Sigmoid colon (tissue), 6 donors: ENCODE measurements at regions not wholly inside any gene's neighbourhood (a gene's known extent, or its start where the extent isn't known, plus 50 kb on each side); places are given as distances from the start of the nearest gene placed in this dataset.

Experiments used
- DNase-seq: peaks from one replicate; pipeline ENCODE4 v3.0.0-alpha.2; 2019
- H3K27ac ChIP-seq, 4 donors: fragments of 200-600 bp; sonication (generic); one replicate each; pipeline ENCODE4 v1.5.1; 2016 to 2019; ENCODE audit warnings: mild to moderate bottlenecking in 1 of 4
- H3K27me3 ChIP-seq, 3 donors: fragments of 200-600 bp; sonication (generic); one replicate each; pipeline ENCODE4 v1.5.1; 2019; ENCODE audit warnings: mild to moderate bottlenecking in 1 of 3
- H3K36me3 ChIP-seq, 4 donors: fragments of 200-600 bp; sonication (generic); one replicate each; pipeline ENCODE4 v1.5.1; 2016 to 2019
- H3K4me1 ChIP-seq, 4 donors: fragments of 200-600 bp; sonication (generic); one replicate each; pipeline ENCODE4 v1.5.1; 2017 to 2019
- H3K4me3 ChIP-seq, 4 donors: fragments of 200-600 bp; sonication (generic); one replicate each; pipeline ENCODE4 v1.5.1; 2017 to 2019; ENCODE audit warnings: mild to moderate bottlenecking in 2 of 4, moderate library complexity in 1 of 4
- H3K9me3 ChIP-seq, 4 donors: fragments of 200-600 bp in 3 of 4; sonication (generic) in 3 of 4; one replicate each; pipeline versions ENCODE4 v1.5.1 to v1.6.1; 2013 to 2019
- EP300 ChIP-seq, 4 donors: sonication (generic); formaldehyde crosslinking; IDR thresholded peaks; one replicate each; pipeline ENCODE4 v1.6.1; 2017; ENCODE audit warnings: antibody characterized with exemption in 4 of 4
- POLR2A ChIP-seq, 2 donors: fragments of 450-650 bp; IDR thresholded peaks; one replicate each; pipeline ENCODE4 v1.6.1; 2016; ENCODE audit warnings: antibody characterized with exemption in 2 of 2, mild to moderate bottlenecking in 2 of 2, moderate library complexity in 2 of 2
- POLR2AphosphoS5 ChIP-seq, 4 donors: sonication (generic); formaldehyde crosslinking; IDR thresholded peaks; one replicate each; pipeline ENCODE4 v1.6.1; 2017; ENCODE audit warnings: antibody characterized with exemption in 4 of 4
- WGBS, 2 donors: extraction: QIAGEN DNeasy Blood & Tissue Kit; methylation state at CpG; one replicate each; pipeline ENCODE4 v1.1.7; 2013; 5-methylcytosine and 5-hydroxymethylcytosine counted together
- intact Hi-C: fragments of 100-400 bp; cut with DNase I; formaldehyde crosslinking; loops from one replicate; pipeline ENCODE4 v1.15.1; 2023
- TF ChIP-seq, protein P1 (sequence below), 4 experiments: fragments of 450-650 bp in 3 of 4; fragments of 200-600 bp in 1 of 4; IDR thresholded peaks; one replicate each; pipeline ENCODE4 v1.5.1; 2016 to 2019; ENCODE audit warnings: antibody characterized with exemption in 4 of 4, mild to moderate bottlenecking in 3 of 4, moderate library complexity in 2 of 4
- donor health status: healthy with polysubstance abuse.
- donor health status: healthy.

DNA sequence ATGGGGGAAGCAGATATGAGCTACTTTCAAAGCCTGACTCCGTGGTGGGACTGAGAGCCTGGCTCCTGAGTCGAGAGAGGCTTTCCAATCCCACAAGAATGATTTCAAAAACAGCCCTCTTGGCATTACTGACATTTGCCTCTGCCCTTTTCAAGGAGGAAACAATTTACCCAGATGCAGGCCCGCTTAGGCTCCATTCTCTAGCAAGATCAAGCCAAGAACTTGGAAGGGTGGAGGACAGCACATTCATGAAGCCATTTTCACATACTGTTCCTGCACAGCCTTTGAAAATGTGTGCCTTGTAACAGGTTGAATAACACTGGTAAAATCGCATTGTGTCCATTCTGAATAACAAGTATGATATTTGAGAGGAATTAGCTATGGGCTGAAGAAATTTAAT is 58.2 kb upstream of the EED start:
- DNase-seq = no peak
- H3K27ac ChIP-seq = no peak overlapping the region
- peaks cover 0 to 7% (median 2%) of the 10 kb centered on the region in 4 donors for H3K4me1 ChIP-seq
- H3K4me3 ChIP-seq = no peak overlapping the region
- intact Hi-C loops = no loop called here
- H3K36me3 ChIP-seq = no peaks in the 10 kb centered on the region
- 90 to 92% methylated on average over 4 of the region's 4 CpGs for WGBS, 2 donors
- H3K27me3 ChIP-seq = no peaks in the 10 kb centered on the region
- H3K9me3 ChIP-seq = no peaks in the 10 kb centered on the region
- no peak for TF ChIP-seq POLR2AphosphoS5 (IDR thresholded peaks at IDR 0.05)
- TF ChIP-seq EP300 (IDR thresholded peaks at IDR 0.05) = no peak
- TF ChIP-seq, protein P1, sequence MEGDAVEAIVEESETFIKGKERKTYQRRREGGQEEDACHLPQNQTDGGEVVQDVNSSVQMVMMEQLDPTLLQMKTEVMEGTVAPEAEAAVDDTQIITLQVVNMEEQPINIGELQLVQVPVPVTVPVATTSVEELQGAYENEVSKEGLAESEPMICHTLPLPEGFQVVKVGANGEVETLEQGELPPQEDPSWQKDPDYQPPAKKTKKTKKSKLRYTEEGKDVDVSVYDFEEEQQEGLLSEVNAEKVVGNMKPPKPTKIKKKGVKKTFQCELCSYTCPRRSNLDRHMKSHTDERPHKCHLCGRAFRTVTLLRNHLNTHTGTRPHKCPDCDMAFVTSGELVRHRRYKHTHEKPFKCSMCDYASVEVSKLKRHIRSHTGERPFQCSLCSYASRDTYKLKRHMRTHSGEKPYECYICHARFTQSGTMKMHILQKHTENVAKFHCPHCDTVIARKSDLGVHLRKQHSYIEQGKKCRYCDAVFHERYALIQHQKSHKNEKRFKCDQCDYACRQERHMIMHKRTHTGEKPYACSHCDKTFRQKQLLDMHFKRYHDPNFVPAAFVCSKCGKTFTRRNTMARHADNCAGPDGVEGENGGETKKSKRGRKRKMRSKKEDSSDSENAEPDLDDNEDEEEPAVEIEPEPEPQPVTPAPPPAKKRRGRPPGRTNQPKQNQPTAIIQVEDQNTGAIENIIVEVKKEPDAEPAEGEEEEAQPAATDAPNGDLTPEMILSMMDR (IDR thresholded peaks at IDR 0.05) = no peak
- TF ChIP-seq POLR2A (IDR thresholded peaks at IDR 0.05) = no peak

DNA sequence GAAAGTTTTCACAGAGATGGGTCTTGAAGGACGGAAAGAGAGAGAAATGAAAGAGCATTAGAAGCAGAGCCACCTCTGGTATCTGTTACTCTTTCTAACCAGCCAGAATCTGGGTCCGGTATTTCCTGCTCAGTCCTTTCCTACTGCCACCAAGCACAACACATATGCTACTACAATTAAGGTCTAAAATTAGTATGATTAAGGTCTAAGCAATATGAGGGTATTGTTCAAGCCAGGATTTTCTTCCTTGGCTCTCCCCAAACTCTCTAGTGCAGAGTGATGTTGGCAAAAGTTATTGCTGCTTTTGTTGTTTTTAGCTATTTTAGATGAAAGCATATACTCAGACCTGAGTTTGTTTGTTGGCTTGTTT is 59.2 kb upstream of the EED start:
- Histone ChIP-seq H3K9me3 (no peaks in the 10 kb centered on the region), H3K4me1 (peaks cover 0 to 7% (median 2%) of the 10 kb centered on the region in 4 donors), H3K27me3 (no peaks in the 10 kb centered on the region), H3K27ac (no peak overlapping the region), H3K4me3 (no peak overlapping the region), H3K36me3 (no peaks in the 10 kb centered on the region)
- no peak for DNase-seq
- intact Hi-C loops = no loop called here
- 80 to 88% methylated on average over 2 of the region's 2 CpGs for WGBS, 2 donors
- no peak for TF ChIP-seq POLR2AphosphoS5 (IDR thresholded peaks at IDR 0.05)
- TF ChIP-seq POLR2A (IDR thresholded peaks at IDR 0.05) = no peak
- TF ChIP-seq EP300 (IDR thresholded peaks at IDR 0.05) = no peak
- TF ChIP-seq, protein P1 (IDR thresholded peaks at IDR 0.05) = no peak

DNA sequence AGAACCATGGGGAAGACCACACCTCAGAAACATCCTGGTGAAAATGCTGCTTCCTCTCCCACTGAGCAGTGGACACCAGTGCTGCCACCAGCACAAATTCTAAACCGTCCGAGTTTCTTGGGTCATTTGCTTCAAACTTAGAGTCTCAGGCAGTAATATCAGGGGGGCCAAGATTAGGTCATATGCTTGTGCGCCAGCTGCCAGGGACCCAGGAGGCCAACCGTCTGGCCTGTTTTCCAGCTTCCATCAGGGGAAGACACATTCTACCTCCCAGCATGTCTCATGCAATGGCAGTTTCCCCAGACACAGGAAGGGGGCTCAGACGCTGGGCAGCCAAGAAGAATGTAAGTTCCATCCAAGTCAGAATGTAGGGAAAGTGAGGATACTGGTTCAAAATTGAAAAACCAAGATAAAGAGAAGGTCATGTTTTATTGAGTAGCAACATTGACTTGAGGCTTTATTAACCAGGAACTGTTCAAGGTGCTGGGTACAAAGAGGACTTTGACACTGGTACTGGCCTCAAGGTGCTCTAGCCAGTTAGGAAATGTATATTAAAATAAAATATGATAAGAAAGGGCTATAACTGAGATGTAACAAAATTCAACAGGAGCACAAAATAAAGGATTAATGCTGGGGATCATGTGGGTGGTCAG is 59.7 kb upstream of the EED start:
- TF ChIP-seq POLR2AphosphoS5 (IDR thresholded peaks at IDR 0.05) (no peak), POLR2A (IDR thresholded peaks at IDR 0.05) (no peak)
- no peak for DNase-seq
- Histone ChIP-seq H3K4me3 (no peak overlapping the region), H3K27me3 (no peaks in the 10 kb centered on the region), H3K36me3 (no peaks in the 10 kb centered on the region), H3K4me1 (peaks cover 0 to 12% (median 4%) of the 10 kb centered on the region in 4 donors), H3K9me3 (no peaks in the 10 kb centered on the region), H3K27ac (no peak overlapping the region)
- intact Hi-C loops = no loop called here
- 93 to 94% methylated on average over 5 of the region's 5 CpGs for WGBS, 2 donors

DNA sequence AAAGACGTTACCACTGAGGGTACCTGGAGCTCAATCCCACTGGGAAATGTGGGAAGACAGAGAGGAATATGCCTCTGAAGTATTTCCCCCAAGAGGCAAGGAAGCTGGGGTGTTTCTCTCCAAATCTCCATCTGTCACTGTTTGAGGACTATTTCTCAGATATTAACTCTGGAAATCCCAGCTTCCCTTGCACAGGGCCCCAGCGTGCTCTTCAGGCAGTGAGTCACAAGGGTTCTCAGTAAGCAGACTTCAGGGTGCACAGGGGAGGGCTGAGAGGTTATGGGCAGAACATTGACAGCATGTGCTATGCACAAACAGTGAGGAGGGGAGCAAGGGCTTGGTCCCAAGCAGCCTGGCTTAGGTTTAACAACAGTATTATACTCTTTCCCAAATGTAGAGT is 60.9 kb upstream of the EED start:
- WGBS, 2 donors = 65 to 78% methylated on average over 2 of the region's 2 CpGs
- DNase-seq = no peak
- Histone ChIP-seq H3K36me3 (no peaks in the 10 kb centered on the region), H3K27ac (no peak overlapping the region), H3K4me3 (no peak overlapping the region), H3K9me3 (no peaks in the 10 kb centered on the region), H3K4me1 (peaks cover 0 to 17% (median 5%) of the 10 kb centered on the region in 4 donors), H3K27me3 (no peaks in the 10 kb centered on the region)
- no peak for TF ChIP-seq POLR2A (IDR thresholded peaks at IDR 0.05)
- intact Hi-C loops = no loop called here

DNA sequence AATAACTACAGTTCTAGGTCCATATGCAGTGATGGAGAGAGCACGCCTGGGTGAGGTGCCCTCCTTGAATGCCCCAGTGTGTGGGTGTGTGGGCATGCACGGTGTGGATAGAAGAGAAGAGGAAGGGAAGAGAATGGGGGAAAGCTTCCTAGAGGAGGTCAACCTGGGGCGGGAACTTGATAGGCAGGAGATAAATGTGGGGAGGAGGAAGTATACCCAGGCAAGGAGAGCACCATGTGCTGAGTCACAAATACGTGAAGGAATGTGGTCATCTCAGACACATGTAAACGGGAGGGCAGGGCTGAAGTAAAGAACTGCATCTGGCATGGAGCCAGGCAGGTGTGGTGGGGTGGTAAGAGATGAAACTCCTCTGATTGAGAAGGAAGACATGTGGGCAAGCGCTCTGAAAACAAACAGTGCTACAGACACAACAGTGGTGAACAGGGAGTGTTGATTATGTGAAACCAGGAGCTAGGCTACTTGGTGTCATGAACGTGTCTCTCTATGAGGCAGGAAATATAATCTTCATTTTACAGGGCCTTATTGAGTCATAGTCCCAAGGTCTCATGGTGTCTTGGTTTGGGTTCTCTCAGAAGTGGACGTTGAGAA is 61.5 kb upstream of the EED start:
- 26 to 56% methylated on average over 8 of the region's 8 CpGs for WGBS, 2 donors
- Histone ChIP-seq H3K4me3 (no peak overlapping the region), H3K27ac (no peak overlapping the region), H3K4me1 (peaks cover 0 to 17% (median 5%) of the 10 kb centered on the region in 4 donors), H3K9me3 (no peaks in the 10 kb centered on the region), H3K27me3 (no peaks in the 10 kb centered on the region), H3K36me3 (no peaks in the 10 kb centered on the region)
- TF ChIP-seq, protein P1 (IDR thresholded peaks at IDR 0.05) = no peak
- TF ChIP-seq POLR2A (IDR thresholded peaks at IDR 0.05) (no peak), POLR2AphosphoS5 (IDR thresholded peaks at IDR 0.05) (no peak), EP300 (IDR thresholded peaks at IDR 0.05) (no peak)
- intact Hi-C loops = no loop called here
- DNase-seq = no peak
